Transverse colon (tissue), 4 donors: ENCODE measurements at regions not wholly inside any gene's neighbourhood (a gene's known extent, or its start where the extent isn't known, plus 50 kb on each side); places are given as distances from the start of the nearest gene placed in this dataset.

Experiments used
- EP300 ChIP-seq: sonication (generic); formaldehyde crosslinking; IDR thresholded peaks from one replicate; pipeline ENCODE4 v1.6.1; 2017; ENCODE audit warnings: antibody characterized with exemption, low read depth
- POLR2A ChIP-seq: fragments of 450-650 bp; IDR thresholded peaks from one replicate; pipeline ENCODE4 v1.6.1; 2016; ENCODE audit warnings: antibody characterized with exemption, mild to moderate bottlenecking, moderate library complexity
- POLR2AphosphoS5 ChIP-seq, 3 donors: sonication (generic); formaldehyde crosslinking; IDR thresholded peaks; one replicate each; pipeline ENCODE4 v1.6.1; 2016; ENCODE audit warnings: antibody characterized with exemption in 3 of 3
- TF ChIP-seq, protein P1 (sequence below), 5 experiments: fragments of 200-600 bp in 3 of 5; fragments of 450-650 bp in 2 of 5; sonication (generic) in 3 of 5; IDR thresholded peaks; 1 replicate in 2 of 5; 2 replicates in 3 of 5; pipeline ENCODE4 v1.5.1; 2016 to 2017; ENCODE audit warnings: antibody characterized with exemption in 5 of 5, inconsistent platforms in 3 of 5, mild to moderate bottlenecking in 2 of 5, moderate library complexity in 1 of 5

- TF ChIP-seq POLR2AphosphoS5 (IDR thresholded peaks at IDR 0.05) (no peak), POLR2A (no peak), EP300 (no peak)
- TF ChIP-seq, protein P1, sequence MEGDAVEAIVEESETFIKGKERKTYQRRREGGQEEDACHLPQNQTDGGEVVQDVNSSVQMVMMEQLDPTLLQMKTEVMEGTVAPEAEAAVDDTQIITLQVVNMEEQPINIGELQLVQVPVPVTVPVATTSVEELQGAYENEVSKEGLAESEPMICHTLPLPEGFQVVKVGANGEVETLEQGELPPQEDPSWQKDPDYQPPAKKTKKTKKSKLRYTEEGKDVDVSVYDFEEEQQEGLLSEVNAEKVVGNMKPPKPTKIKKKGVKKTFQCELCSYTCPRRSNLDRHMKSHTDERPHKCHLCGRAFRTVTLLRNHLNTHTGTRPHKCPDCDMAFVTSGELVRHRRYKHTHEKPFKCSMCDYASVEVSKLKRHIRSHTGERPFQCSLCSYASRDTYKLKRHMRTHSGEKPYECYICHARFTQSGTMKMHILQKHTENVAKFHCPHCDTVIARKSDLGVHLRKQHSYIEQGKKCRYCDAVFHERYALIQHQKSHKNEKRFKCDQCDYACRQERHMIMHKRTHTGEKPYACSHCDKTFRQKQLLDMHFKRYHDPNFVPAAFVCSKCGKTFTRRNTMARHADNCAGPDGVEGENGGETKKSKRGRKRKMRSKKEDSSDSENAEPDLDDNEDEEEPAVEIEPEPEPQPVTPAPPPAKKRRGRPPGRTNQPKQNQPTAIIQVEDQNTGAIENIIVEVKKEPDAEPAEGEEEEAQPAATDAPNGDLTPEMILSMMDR (IDR thresholded peaks at IDR 0.05) = no peak
Observed at GRCh38 chr12:60137513-60137912, 541.7 kb downstream of the SLC16A7 start.
